HepG2 (cell line): ENCODE measurements at regions not wholly inside any gene's neighbourhood (a gene's known extent, or its start where the extent isn't known, plus 50 kb on each side); places are given as distances from the start of the nearest gene placed in this dataset.

Source experiments
- ATAC-seq: fragments of 200-7000 bp; cut with Tn5 transposase; 3 replicates; pipeline ENCODE4 v1.9.1; 2020; ENCODE audit warnings: mild to moderate bottlenecking, moderate library complexity
- BruUV-seq: library from RNA; stranded (reverse); fragments of 400-500 nt; replicated peaks from 2 replicates; lab custom pipeline; 2021; lab: Mats Ljungman, UMichigan
- CTCF ChIA-PET: fragments of 300-600 bp; formaldehyde crosslinking; extraction: SDS; loops from one replicate; lab custom pipeline; 2021; ENCODE audit warnings: low total read pairs, inconsistent platforms, low intra/inter-chr PET ratio; lab: Yijun Ruan, JAX
- POLR2A ChIA-PET: fragments of 350-600 bp; sonication (Branson Sonifier 250); formaldehyde crosslinking; loops from one replicate; lab custom pipeline; 2020; ENCODE audit warnings: antibody characterized with exemption, inconsistent platforms; lab: Yijun Ruan, JAX
- DNase-seq: peaks from one replicate; pipeline ENCODE4 v3.0.0-alpha.2; 2015; ENCODE audit warnings: low spot score
- FAIRE-seq: peaks from 3 replicates; lab custom pipeline; 2011; peaks lifted over from hg19 to GRCh38; lab: Jason Lieb, UNC
- H2AFZ ChIP-seq: one replicate; pipeline ENCODE4 v1.6.1; 2011; ENCODE audit warnings: low read length, inconsistent platforms
- H3K27ac ChIP-seq: fragments of 300-600 bp; 3 replicates; pipeline ENCODE4 v1.8.0; 2011; ENCODE audit warnings: mixed run types, mild to moderate bottlenecking, mixed read lengths, low read length, inconsistent platforms; ENCODE audit not compliant: insufficient read depth; ENCODE audit errors: extremely low read length
- H3K27me3 ChIP-seq, 2 experiments: fragments of 200-600 bp in 1 of 2; 2 replicates in 1 of 2; 3 replicates in 1 of 2; pipeline versions ENCODE4 v1.6.0 to v1.8.0; 2011; ENCODE audit warnings: low read length in 2 of 2, mild to moderate bottlenecking in 2 of 2, moderate library complexity in 2 of 2, inconsistent platforms in 1 of 2; ENCODE audit not compliant: insufficient read depth in 2 of 2, control insufficient read depth in 1 of 2
- H3K36me3 ChIP-seq, 2 experiments: fragments of 200-600 bp in 1 of 2; replicated peaks in 1 of 2; 2 replicates in 1 of 2; 3 replicates in 1 of 2; pipeline versions ENCODE4 v1.5.1 to v1.8.0; 2011; ENCODE audit warnings: low read length in 2 of 2, inconsistent platforms in 1 of 2; ENCODE audit not compliant: insufficient read depth in 2 of 2, control insufficient read depth in 1 of 2
- H3K4me1 ChIP-seq: 2 replicates; pipeline ENCODE4 v1.5.1; 2012; ENCODE audit warnings: low read length, inconsistent platforms; ENCODE audit not compliant: insufficient read depth
- H3K4me2 ChIP-seq: 2 replicates; pipeline ENCODE4 v1.6.0; 2011; ENCODE audit warnings: low read depth, low read length, inconsistent platforms
- H3K4me3 ChIP-seq, 3 experiments: fragments of 200-600 bp in 1 of 3; sonication (generic), shearing (Covaris generic) in 1 of 3; replicated peaks in 1 of 3; 2 replicates each; pipeline ENCODE4 v1.5.1; 2011 to 2016; ENCODE audit warnings: low read length in 3 of 3, inconsistent platforms in 2 of 3, low read depth in 2 of 3, mild to moderate bottlenecking in 2 of 3, control low read depth in 1 of 3, mixed read lengths in 1 of 3; ENCODE audit not compliant: insufficient read depth in 1 of 3
- H3K79me2 ChIP-seq: one replicate; pipeline ENCODE4 v1.6.1; 2011; ENCODE audit warnings: low read length, inconsistent platforms; ENCODE audit not compliant: insufficient read depth
- H3K9ac ChIP-seq: 2 replicates; pipeline ENCODE4 v1.6.0; 2011; ENCODE audit warnings: mild to moderate bottlenecking, low read depth, low read length, inconsistent platforms; ENCODE audit not compliant: insufficient read depth
- H3K9me3 ChIP-seq: 2 replicates; pipeline ENCODE4 v1.5.1; 2012; ENCODE audit warnings: mild to moderate bottlenecking, low read length
- H4K20me1 ChIP-seq: 2 replicates; pipeline ENCODE4 v1.6.0; 2011; ENCODE audit warnings: inconsistent platforms, mild to moderate bottlenecking, low read length, moderate library complexity; ENCODE audit not compliant: insufficient read depth
- ATM ChIP-seq: fragments of 450-650 bp; IDR thresholded peaks from 2 replicates; pipeline ENCODE4 v1.7.1; 2017; ENCODE audit warnings: mild to moderate bottlenecking, borderline replicate concordance
- GTF2F1 ChIP-seq: fragments of 150-350 bp; IDR thresholded peaks from 2 replicates; pipeline ENCODE4 v1.6.1; 2014; ENCODE audit warnings: low read length
- HNRNPLL ChIP-seq: fragments of 200-400 bp; formaldehyde crosslinking; IDR thresholded peaks from 2 replicates; pipeline ENCODE4 v1.6.1; 2017; ENCODE audit warnings: mild to moderate bottlenecking, low read depth, low read length; ENCODE audit not compliant: poor library complexity, severe bottlenecking
- NONO ChIP-seq, 2 experiments: fragments of 450-650 bp in 1 of 2; sonication (generic) in 1 of 2; formaldehyde crosslinking in 1 of 2; IDR thresholded peaks in 1 of 2; conservative IDR thresholded peaks in 1 of 2; 2 replicates each; pipeline versions ENCODE4 v1.6.1 to v1.8.0; 2017 to 2022; ENCODE audit warnings: mild to moderate bottlenecking in 1 of 2, missing genetic modification reagents in 1 of 2, moderate library complexity in 1 of 2
- SP4 ChIP-seq: sonication (generic); formaldehyde crosslinking; IDR thresholded peaks from 2 replicates; pipeline ENCODE4 v1.8.1; 2023; ENCODE audit warnings: mild to moderate bottlenecking, missing genetic modification reagents
- TEF ChIP-seq: sonication (generic); formaldehyde crosslinking; IDR thresholded peaks from 2 replicates; pipeline ENCODE4 v1.5.0; 2020; ENCODE audit warnings: missing genetic modification reagents
- ZFYVE20 ChIP-seq: sonication (generic); formaldehyde crosslinking; IDR thresholded peaks from 2 replicates; pipeline ENCODE4 v1.8.0; 2023; ENCODE audit warnings: low read depth, mild to moderate bottlenecking, moderate library complexity, missing genetic modification reagents, borderline replicate concordance
- ZNF556 ChIP-seq: sonication (generic); formaldehyde crosslinking; IDR thresholded peaks from 2 replicates; pipeline ENCODE4 v1.4.0; 2020; ENCODE audit warnings: mild to moderate bottlenecking, missing genetic modification reagents, borderline replicate concordance
- ZNF639 ChIP-seq: conservative IDR thresholded peaks from 2 replicates; pipeline ENCODE4 v1.6.1; 2018; ENCODE audit warnings: missing genetic modification reagents
- ZNF644 ChIP-seq: IDR thresholded peaks from 2 replicates; pipeline ENCODE4 v1.6.1; 2016; ENCODE audit warnings: low read depth
- ZNF672 ChIP-seq: sonication (generic); formaldehyde crosslinking; IDR thresholded peaks from 2 replicates; pipeline ENCODE4 v1.8.1; 2022; ENCODE audit warnings: missing genetic modification reagents
- WGBS: methylation state at CpG from one replicate; pipeline ENCODE4 v1.1.6; 2017; ENCODE audit warnings: low lambda C conversion rate; 5-methylcytosine and 5-hydroxymethylcytosine counted together
- in situ Hi-C: cut with HindIII; loops from 2 replicates; pipeline ENCODE4 v1.10.0; 2017; ENCODE audit warnings: low pct_unique_long_range_greater_than_20kb; ENCODE audit not compliant: extremely low pct_ligation_motif_present
- intact Hi-C: fragments of 100-400 bp; cut with micrococcal nuclease; formaldehyde crosslinking; loops from one replicate; pipeline ENCODE4 v1.10.0; 2022; ENCODE audit not compliant: unreplicated experiment

GRCh38 chr13:33932769-33933406 lies 114.9 kb downstream of the RFC3 start:
- intact Hi-C loops: no loop called here
- CTCF ChIA-PET: interaction anchor here (1.1 to 3.7 kb wide), 2 partner anchors 143 to 144 kb away, joined by 4 to 64 read pairs; no protein-coding TSS in a partner anchor
- in situ Hi-C loops: loop anchor here (5.0 to 25.0 kb wide), 2 partner anchors 144 to 1229 kb away; no protein-coding TSS in a partner anchor

GRCh38 chr13:33933810-33934209 lies 115.9 kb downstream of the RFC3 start:
- intact Hi-C loops (no loop called here), in situ Hi-C loops (loop anchor here (5.0 to 25.0 kb wide), 2 partner anchors 143 to 1228 kb away; no protein-coding TSS in a partner anchor)
- H3K9ac ChIP-seq: no peak overlapping the region
- 98% methylated on average over 3 of the region's 3 CpGs for WGBS
- no peak for DNase-seq
- ATAC-seq: no peak
- no peak overlapping the region for H3K27ac ChIP-seq
- H3K4me2 ChIP-seq: no peak overlapping the region
- H3K9me3 ChIP-seq: no peaks in the 10 kb centered on the region
- CTCF ChIA-PET: interaction anchor here (1.1 kb wide), 1 partner anchor 143 kb away, joined by 4 read pairs; no protein-coding TSS in a partner anchor
- H3K4me1 ChIP-seq: peaks cover 26% of the 10 kb centered on the region
- FAIRE-seq: no peak
- H3K27me3 ChIP-seq: no peaks in the 10 kb centered on the region
- H4K20me1 ChIP-seq: no peaks in the 10 kb centered on the region
- no peaks in the 10 kb centered on the region for H3K36me3 ChIP-seq
- no peaks in the 10 kb centered on the region for H3K79me2 ChIP-seq
- no TSS peak for BruUV-seq
- TF ChIP-seq NONO (IDR thresholded peaks at IDR 0.05): no peak
- no peak for TF ChIP-seq NONO (CRISPR knock-in tag; conservative IDR thresholded peaks at IDR 0.05)
- no peak for TF ChIP-seq ZFYVE20 (CRISPR knock-in tag)
- TF ChIP-seq ZNF672 (CRISPR knock-in tag): no peak
- no peak for TF ChIP-seq ZNF556 (CRISPR knock-in tag)
- TF ChIP-seq SP4: no peak
- TF ChIP-seq ZNF639 (CRISPR knock-in tag): no peak
- TF ChIP-seq HNRNPLL: no peak
- TF ChIP-seq TEF: no peak
- TF ChIP-seq ATM: no peak
- no peak overlapping the region for H3K4me3 ChIP-seq
- POLR2A ChIA-PET: no interaction called here
- H2AFZ ChIP-seq: no peak overlapping the region

More at GRCh38 chr13:33932769-33933406, 114.9 kb downstream of the RFC3 start:
- Histone ChIP-seq H3K27me3 (no peaks in the 10 kb centered on the region), H2AFZ (no peak overlapping the region), H3K4me3 (no peak overlapping the region), H3K27ac (no peak overlapping the region), H3K36me3 (no peaks in the 10 kb centered on the region), H3K4me2 (no peak overlapping the region), H3K79me2 (no peaks in the 10 kb centered on the region), H3K4me1 (peaks cover 17% of the 10 kb centered on the region), H3K9ac (no peak overlapping the region), H3K9me3 (no peaks in the 10 kb centered on the region), H4K20me1 (no peaks in the 10 kb centered on the region)
- no peak for DNase-seq
- no peak for ATAC-seq
- FAIRE-seq: no peak
- POLR2A ChIA-PET: no interaction called here
- TF ChIP-seq ZNF644 (CRISPR knock-in tag) (no peak), GTF2F1 (no peak)
- no TSS peak for BruUV-seq
- 97% methylated on average over 3 of the region's 3 CpGs for WGBS
